ENCODE measurements at regions not wholly inside any gene's neighbourhood (a gene's known extent, or its start where the extent isn't known, plus 50 kb on each side); places are given as distances from the start of the nearest gene placed in this dataset.

DNA sequence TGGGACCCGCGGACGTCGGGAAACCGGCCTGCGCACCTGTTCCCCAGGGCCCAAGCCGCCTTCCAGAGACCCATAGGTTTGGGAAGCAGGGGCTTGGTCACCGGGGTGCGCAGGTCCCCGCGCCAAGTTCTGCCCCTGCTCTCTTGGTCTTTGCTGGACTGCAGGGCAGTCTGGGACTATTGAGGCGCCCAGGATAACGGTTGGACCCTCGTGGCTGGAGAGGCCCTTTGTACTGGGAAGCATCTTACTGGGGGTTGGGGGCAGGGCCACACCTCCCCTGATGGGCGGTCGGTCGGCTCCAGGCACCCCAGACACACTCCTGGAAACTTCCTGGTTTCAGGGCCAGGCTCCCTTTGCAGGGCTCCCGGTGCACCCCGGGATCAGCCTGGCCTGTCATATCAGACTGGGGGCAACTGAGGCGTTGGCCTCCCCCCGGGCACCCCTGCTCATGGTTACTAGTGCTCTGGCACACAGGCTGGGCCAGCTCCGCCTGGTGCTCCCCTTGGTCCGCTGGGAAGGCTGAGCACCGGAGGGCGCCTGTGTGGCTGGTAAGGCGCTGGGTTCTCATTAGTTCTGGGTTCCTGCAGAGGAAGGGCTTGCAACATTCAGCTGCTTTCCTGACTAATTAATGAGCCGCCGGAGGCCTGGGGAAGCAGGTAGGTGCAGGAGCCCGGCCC, 1250.5 kb downstream of the BRD1 start:
- Histone ChIP-seq H3K27me3 (ENCODE audit: control insufficient read depth, insufficient read depth, low read length) (no peaks in the 10 kb centered on the region), H3K4me3 (ENCODE audit: low read depth in 2 of 2, low read length in 2 of 2) (no peak overlapping the region), H3K27ac (ENCODE audit: low read length) (no peak overlapping the region), H3K9me3 (ENCODE audit: control insufficient read depth, insufficient read depth, low read depth, low read length) (no peaks in the 10 kb centered on the region), H3K4me1 (ENCODE audit: control insufficient read depth, insufficient read depth, low read length) (no peaks in the 10 kb centered on the region), H3K36me3 (ENCODE audit: control insufficient read depth, insufficient read depth, low read length) (no peaks in the 10 kb centered on the region)
- no TSS peak for BruUV-seq (replicated peaks)
- TF ChIP-seq TCF7L2 (IDR thresholded peaks at IDR 0.05; ENCODE audit: low read depth, low read length) (no peak), POLR2AphosphoS5 (IDR thresholded peaks at IDR 0.05; ENCODE audit: low read depth, low read length) (no peak), SIN3A (IDR thresholded peaks at IDR 0.05; ENCODE audit: borderline replicate concordance, insufficient read depth, low read depth, low read length) (no peak)
- TF ChIP-seq, protein P1, sequence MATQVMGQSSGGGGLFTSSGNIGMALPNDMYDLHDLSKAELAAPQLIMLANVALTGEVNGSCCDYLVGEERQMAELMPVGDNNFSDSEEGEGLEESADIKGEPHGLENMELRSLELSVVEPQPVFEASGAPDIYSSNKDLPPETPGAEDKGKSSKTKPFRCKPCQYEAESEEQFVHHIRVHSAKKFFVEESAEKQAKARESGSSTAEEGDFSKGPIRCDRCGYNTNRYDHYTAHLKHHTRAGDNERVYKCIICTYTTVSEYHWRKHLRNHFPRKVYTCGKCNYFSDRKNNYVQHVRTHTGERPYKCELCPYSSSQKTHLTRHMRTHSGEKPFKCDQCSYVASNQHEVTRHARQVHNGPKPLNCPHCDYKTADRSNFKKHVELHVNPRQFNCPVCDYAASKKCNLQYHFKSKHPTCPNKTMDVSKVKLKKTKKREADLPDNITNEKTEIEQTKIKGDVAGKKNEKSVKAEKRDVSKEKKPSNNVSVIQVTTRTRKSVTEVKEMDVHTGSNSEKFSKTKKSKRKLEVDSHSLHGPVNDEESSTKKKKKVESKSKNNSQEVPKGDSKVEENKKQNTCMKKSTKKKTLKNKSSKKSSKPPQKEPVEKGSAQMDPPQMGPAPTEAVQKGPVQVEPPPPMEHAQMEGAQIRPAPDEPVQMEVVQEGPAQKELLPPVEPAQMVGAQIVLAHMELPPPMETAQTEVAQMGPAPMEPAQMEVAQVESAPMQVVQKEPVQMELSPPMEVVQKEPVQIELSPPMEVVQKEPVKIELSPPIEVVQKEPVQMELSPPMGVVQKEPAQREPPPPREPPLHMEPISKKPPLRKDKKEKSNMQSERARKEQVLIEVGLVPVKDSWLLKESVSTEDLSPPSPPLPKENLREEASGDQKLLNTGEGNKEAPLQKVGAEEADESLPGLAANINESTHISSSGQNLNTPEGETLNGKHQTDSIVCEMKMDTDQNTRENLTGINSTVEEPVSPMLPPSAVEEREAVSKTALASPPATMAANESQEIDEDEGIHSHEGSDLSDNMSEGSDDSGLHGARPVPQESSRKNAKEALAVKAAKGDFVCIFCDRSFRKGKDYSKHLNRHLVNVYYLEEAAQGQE (IDR thresholded peaks at IDR 0.05; ENCODE audit: insufficient read depth in 1 of 2, low read depth in 2 of 2, low read length in 1 of 2): no peak
- TF ChIP-seq, protein P2, sequence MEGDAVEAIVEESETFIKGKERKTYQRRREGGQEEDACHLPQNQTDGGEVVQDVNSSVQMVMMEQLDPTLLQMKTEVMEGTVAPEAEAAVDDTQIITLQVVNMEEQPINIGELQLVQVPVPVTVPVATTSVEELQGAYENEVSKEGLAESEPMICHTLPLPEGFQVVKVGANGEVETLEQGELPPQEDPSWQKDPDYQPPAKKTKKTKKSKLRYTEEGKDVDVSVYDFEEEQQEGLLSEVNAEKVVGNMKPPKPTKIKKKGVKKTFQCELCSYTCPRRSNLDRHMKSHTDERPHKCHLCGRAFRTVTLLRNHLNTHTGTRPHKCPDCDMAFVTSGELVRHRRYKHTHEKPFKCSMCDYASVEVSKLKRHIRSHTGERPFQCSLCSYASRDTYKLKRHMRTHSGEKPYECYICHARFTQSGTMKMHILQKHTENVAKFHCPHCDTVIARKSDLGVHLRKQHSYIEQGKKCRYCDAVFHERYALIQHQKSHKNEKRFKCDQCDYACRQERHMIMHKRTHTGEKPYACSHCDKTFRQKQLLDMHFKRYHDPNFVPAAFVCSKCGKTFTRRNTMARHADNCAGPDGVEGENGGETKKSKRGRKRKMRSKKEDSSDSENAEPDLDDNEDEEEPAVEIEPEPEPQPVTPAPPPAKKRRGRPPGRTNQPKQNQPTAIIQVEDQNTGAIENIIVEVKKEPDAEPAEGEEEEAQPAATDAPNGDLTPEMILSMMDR (IDR thresholded peaks at IDR 0.05): no peak
- CTCF ChIA-PET: interaction anchor here (0.6 kb wide), 2 partner anchors 63 to 390 kb away, joined by 3 to 5 read pairs; no protein-coding TSS in a partner anchor
- no peak for ATAC-seq
- no peak for DNase-seq (ENCODE audit: low read depth, low spot score)
- intact Hi-C loops (cut with micrococcal nuclease; ENCODE audit: unreplicated experiment) (no loop called here), in situ Hi-C loops (cut with HindIII; ENCODE audit: low pct_unique_long_range_greater_than_20kb, low sequenced_read_pairs) (no loop called here)
- POLR2A ChIA-PET: no interaction called here

- ATAC-seq: no peak
- intact Hi-C loops (cut with micrococcal nuclease; ENCODE audit: unreplicated experiment): no loop called here
- CTCF ChIA-PET: interaction anchor here (0.6 kb wide), 2 partner anchors 63 to 391 kb away, joined by 3 to 5 read pairs; no protein-coding TSS in a partner anchor
Observed at GRCh38 chr22:48576333-48577013, 1251.2 kb downstream of the BRD1 start.

More at GRCh38 chr22:48576333-48577013, 1251.2 kb downstream of the BRD1 start:
- TF ChIP-seq TCF7L2 (IDR thresholded peaks at IDR 0.05; ENCODE audit: low read depth, low read length) (no peak), SIN3A (IDR thresholded peaks at IDR 0.05; ENCODE audit: borderline replicate concordance, insufficient read depth, low read depth, low read length) (no peak), POLR2AphosphoS5 (IDR thresholded peaks at IDR 0.05; ENCODE audit: low read depth, low read length) (no peak)
- TF ChIP-seq, protein P1 (IDR thresholded peaks at IDR 0.05; ENCODE audit: insufficient read depth in 1 of 2, low read depth in 2 of 2, low read length in 1 of 2): no peak
- TF ChIP-seq, protein P2 (IDR thresholded peaks at IDR 0.05): no peak
- DNase-seq (ENCODE audit: low read depth, low spot score): no peak
- H3K4me3 ChIP-seq (ENCODE audit: low read depth in 2 of 2, low read length in 2 of 2): no peak overlapping the region
- no peaks in the 10 kb centered on the region for H3K27me3 ChIP-seq (ENCODE audit: control insufficient read depth, insufficient read depth, low read length)
- in situ Hi-C loops (cut with HindIII; ENCODE audit: low pct_unique_long_range_greater_than_20kb, low sequenced_read_pairs): no loop called here
- H3K4me1 ChIP-seq (ENCODE audit: control insufficient read depth, insufficient read depth, low read length): no peaks in the 10 kb centered on the region
- no peaks in the 10 kb centered on the region for H3K36me3 ChIP-seq (ENCODE audit: control insufficient read depth, insufficient read depth, low read length)
- H3K9me3 ChIP-seq (ENCODE audit: control insufficient read depth, insufficient read depth, low read depth, low read length): no peaks in the 10 kb centered on the region
- POLR2A ChIA-PET: no interaction called here
- H3K27ac ChIP-seq (ENCODE audit: low read length): no peak overlapping the region
- no TSS peak for BruUV-seq (replicated peaks)

All from Panc1 (cell line).